ENCODE measurements at regions not wholly inside any gene's neighbourhood (a gene's known extent, or its start where the extent isn't known, plus 50 kb on each side); places are given as distances from the start of the nearest gene placed in this dataset.

DNA sequence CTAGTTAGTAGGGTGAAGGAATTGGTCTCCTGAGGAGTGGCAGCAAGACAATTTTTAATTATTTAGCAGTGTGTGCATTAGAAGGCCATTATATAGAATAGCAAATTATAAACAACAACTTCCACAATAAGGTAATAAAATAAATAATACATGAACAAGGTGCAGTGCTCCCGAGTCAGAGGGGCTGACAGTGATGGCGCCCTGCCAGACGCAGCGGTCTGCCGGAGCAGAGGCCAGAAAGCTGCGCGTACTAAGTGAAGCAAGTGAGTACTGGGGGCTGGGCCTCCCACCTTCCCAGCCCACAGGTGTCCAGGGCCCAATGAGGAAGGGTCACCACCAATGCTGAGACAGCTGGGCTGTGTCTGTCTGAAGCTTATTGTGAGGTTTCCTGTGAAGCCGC is 72.0 kb upstream of the VRK1 start:
- Histone ChIP-seq H2AFZ (no peak overlapping the region), H3K27ac (ENCODE audit: low read depth) (no peak overlapping the region), H3F3A (replicated peaks; ENCODE audit: low read depth) (no peaks in the 10 kb centered on the region), H3K4me2 (no peak overlapping the region), H3K27me3 (ENCODE audit: insufficient read depth) (no peaks in the 10 kb centered on the region), H3K4me1 (ENCODE audit: insufficient read depth) (no peaks in the 10 kb centered on the region), H3K4me3 (no peak overlapping the region), H3K36me3 (ENCODE audit: insufficient read depth) (no peaks in the 10 kb centered on the region), H4K20me1 (replicated peaks; ENCODE audit: insufficient read depth) (no peaks in the 10 kb centered on the region), H3K79me2 (replicated peaks; ENCODE audit: insufficient read depth) (no peaks in the 10 kb centered on the region), H3K9me2 (ENCODE audit: insufficient read depth) (no peaks in the 10 kb centered on the region)
- H3K36me3 Mint-ChIP-seq (ENCODE audit: low read depth) = no peaks in the 10 kb centered on the region
- DNase-seq (ENCODE audit: low spot score) (no peak), ATAC-seq (no peak)
- H3K9me3 Mint-ChIP-seq = peaks cover 6% of the 10 kb centered on the region; the same call in 1 of the 3 replicates
- H3K4me3 Mint-ChIP-seq = no peak overlapping the region
- H3K27me3 Mint-ChIP-seq (ENCODE audit: insufficient read depth, low read depth, poor library complexity) = peaks cover 6% of the 10 kb centered on the region
- H3K27ac Mint-ChIP-seq = no peak overlapping the region
- TF ChIP-seq EZH2phosphoT487 (IDR thresholded peaks at IDR 0.05; ENCODE audit: unreplicated experiment) = no peak
- TF ChIP-seq, protein P1, sequence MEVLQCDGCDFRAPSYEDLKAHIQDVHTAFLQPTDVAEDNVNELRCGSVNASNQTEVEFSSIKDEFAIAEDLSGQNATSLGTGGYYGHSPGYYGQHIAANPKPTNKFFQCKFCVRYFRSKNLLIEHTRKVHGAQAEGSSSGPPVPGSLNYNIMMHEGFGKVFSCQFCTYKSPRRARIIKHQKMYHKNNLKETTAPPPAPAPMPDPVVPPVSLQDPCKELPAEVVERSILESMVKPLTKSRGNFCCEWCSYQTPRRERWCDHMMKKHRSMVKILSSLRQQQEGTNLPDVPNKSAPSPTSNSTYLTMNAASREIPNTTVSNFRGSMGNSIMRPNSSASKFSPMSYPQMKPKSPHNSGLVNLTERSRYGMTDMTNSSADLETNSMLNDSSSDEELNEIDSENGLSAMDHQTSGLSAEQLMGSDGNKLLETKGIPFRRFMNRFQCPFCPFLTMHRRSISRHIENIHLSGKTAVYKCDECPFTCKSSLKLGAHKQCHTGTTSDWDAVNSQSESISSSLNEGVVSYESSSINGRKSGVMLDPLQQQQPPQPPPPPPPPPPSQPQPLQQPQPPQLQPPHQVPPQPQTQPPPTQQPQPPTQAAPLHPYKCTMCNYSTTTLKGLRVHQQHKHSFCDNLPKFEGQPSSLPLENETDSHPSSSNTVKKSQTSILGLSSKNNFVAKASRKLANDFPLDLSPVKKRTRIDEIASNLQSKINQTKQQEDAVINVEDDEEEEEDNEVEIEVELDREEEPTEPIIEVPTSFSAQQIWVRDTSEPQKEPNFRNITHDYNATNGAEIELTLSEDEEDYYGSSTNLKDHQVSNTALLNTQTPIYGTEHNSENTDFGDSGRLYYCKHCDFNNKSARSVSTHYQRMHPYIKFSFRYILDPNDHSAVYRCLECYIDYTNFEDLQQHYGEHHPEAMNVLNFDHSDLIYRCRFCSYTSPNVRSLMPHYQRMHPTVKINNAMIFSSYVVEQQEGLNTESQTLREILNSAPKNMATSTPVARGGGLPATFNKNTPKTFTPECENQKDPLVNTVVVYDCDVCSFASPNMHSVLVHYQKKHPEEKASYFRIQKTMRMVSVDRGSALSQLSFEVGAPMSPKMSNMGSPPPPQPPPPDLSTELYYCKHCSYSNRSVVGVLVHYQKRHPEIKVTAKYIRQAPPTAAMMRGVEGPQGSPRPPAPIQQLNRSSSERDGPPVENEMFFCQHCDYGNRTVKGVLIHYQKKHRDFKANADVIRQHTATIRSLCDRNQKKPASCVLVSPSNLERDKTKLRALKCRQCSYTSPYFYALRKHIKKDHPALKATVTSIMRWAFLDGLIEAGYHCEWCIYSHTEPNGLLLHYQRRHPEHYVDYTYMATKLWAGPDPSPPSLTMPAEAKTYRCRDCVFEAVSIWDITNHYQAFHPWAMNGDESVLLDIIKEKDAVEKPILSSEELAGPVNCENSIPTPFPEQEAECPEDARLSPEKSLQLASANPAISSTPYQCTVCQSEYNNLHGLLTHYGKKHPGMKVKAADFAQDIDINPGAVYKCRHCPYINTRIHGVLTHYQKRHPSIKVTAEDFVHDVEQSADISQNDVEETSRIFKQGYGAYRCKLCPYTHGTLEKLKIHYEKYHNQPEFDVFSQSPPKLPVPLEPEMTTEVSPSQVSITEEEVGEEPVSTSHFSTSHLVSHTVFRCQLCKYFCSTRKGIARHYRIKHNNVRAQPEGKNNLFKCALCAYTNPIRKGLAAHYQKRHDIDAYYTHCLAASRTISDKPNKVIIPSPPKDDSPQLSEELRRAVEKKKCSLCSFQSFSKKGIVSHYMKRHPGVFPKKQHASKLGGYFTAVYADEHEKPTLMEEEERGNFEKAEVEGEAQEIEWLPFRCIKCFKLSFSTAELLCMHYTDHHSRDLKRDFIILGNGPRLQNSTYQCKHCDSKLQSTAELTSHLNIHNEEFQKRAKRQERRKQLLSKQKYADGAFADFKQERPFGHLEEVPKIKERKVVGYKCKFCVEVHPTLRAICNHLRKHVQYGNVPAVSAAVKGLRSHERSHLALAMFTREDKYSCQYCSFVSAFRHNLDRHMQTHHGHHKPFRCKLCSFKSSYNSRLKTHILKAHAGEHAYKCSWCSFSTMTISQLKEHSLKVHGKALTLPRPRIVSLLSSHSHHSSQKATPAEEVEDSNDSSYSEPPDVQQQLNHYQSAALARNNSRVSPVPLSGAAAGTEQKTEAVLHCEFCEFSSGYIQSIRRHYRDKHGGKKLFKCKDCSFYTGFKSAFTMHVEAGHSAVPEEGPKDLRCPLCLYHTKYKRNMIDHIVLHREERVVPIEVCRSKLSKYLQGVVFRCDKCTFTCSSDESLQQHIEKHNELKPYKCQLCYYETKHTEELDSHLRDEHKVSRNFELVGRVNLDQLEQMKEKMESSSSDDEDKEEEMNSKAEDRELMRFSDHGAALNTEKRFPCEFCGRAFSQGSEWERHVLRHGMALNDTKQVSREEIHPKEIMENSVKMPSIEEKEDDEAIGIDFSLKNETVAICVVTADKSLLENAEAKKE (CRISPR knock-in tag; IDR thresholded peaks at IDR 0.05) = no peak
- no peak for TF ChIP-seq ZNF331 (CRISPR knock-in tag; IDR thresholded peaks at IDR 0.05; ENCODE audit: low read depth)
- TF ChIP-seq, protein P2, sequence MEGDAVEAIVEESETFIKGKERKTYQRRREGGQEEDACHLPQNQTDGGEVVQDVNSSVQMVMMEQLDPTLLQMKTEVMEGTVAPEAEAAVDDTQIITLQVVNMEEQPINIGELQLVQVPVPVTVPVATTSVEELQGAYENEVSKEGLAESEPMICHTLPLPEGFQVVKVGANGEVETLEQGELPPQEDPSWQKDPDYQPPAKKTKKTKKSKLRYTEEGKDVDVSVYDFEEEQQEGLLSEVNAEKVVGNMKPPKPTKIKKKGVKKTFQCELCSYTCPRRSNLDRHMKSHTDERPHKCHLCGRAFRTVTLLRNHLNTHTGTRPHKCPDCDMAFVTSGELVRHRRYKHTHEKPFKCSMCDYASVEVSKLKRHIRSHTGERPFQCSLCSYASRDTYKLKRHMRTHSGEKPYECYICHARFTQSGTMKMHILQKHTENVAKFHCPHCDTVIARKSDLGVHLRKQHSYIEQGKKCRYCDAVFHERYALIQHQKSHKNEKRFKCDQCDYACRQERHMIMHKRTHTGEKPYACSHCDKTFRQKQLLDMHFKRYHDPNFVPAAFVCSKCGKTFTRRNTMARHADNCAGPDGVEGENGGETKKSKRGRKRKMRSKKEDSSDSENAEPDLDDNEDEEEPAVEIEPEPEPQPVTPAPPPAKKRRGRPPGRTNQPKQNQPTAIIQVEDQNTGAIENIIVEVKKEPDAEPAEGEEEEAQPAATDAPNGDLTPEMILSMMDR (conservative IDR thresholded peaks at IDR 0.05; ENCODE audit: low read depth in 2 of 2) = no peak
- no peak for TF ChIP-seq CREB1 (CRISPR knock-in tag; IDR thresholded peaks at IDR 0.05; ENCODE audit: low read depth)
- TF ChIP-seq ZNF114 (CRISPR knock-in tag; IDR thresholded peaks at IDR 0.05) = no peak
- TF ChIP-seq JUNB (IDR thresholded peaks at IDR 0.05; ENCODE audit: unreplicated experiment) = no peak
- H3K4me1 Mint-ChIP-seq = no peaks in the 10 kb centered on the region; the same call in 2 of the 3 replicates

Data from GM23338 (cell line).